Stimulated activated naive CD8-positive, alpha-beta T cell treated with anti-CD3 and anti-CD28 coated beads, Interleukin-15, amount 100 ng/mL, for 72 hours (primary cell): ENCODE measurements at regions not wholly inside any gene's neighbourhood (a gene's known extent, or its start where the extent isn't known, plus 50 kb on each side); places are given as distances from the start of the nearest gene placed in this dataset.
A peak's percentile ranks its signal among the peaks of the same experiment; 100 is the strongest.

Experiments
- ATAC-seq: fragments of 150-1000 bp; cut with Tn5 transposase; 2 replicates; pipeline ENCODE4 v1.10.0; 2021; ENCODE audit warnings: mild to moderate bottlenecking, moderate library complexity
- DNase-seq, 2 donors: peaks; one replicate each; pipeline ENCODE4 v3.0.0; 2021 to 2022
- H3K27ac Mint-ChIP-seq, 2 donors: one replicate each; pipeline ENCODE4 v1.8.0; 2022; ENCODE audit warnings: mild to moderate bottlenecking in 2 of 2, mixed read lengths in 2 of 2, moderate library complexity in 2 of 2
- H3K27me3 Mint-ChIP-seq: one replicate; pipeline ENCODE4 v1.8.0; 2022; ENCODE audit warnings: mixed read lengths
- H3K4me1 Mint-ChIP-seq: one replicate; pipeline ENCODE4 v1.8.0; 2022; ENCODE audit warnings: mild to moderate bottlenecking, mixed read lengths
- H3K4me3 Mint-ChIP-seq, 2 donors: one replicate each; pipeline ENCODE4 v1.8.0; 2022; ENCODE audit warnings: mild to moderate bottlenecking in 2 of 2, mixed read lengths in 2 of 2, moderate library complexity in 1 of 2
- H3K9me3 Mint-ChIP-seq, 2 donors: one replicate each; pipeline ENCODE4 v1.8.0; 2022; ENCODE audit warnings: mixed read lengths in 2 of 2

GRCh38 chr17:77720946-77721845 is 237.3 kb upstream of the TNRC6C start:
- H3K9me3 Mint-ChIP-seq = peaks cover 14 to 17% of the 10 kb centered on the region in 2 donors
- H3K27ac Mint-ChIP-seq = no peak overlapping the region
- no peak overlapping the region for H3K4me3 Mint-ChIP-seq
- ATAC-seq (no peak), DNase-seq (peak in 1 of 2 donors; percentile 3)
- H3K27me3 Mint-ChIP-seq = no peaks in the 10 kb centered on the region
- no peaks in the 10 kb centered on the region for H3K4me1 Mint-ChIP-seq

DNA sequence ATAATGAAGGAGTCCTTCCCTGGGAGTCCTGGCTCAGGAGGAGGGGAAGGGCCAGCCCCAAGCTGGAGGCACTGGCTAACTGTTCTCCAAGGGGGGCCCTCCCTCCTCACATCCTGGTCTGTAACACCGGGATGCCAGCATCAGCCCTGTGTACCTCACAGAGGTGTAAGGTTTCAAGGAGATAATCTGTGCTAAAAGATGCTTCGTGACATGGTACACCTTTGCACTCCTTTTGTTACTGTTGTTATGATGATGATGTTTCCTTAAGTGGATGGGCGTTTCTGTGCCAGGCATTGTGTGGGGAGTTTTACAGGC is 236.7 kb upstream of the TNRC6C start:
- Mint-ChIP-seq H3K4me3 (no peak overlapping the region), H3K27ac (no peak overlapping the region)

GRCh38 chr17:77722366-77722765 is 236.1 kb upstream of the TNRC6C start:
- ATAC-seq (no peak), DNase-seq (peak in 1 of 2 donors; percentile 1)
- no peak overlapping the region for H3K4me3 Mint-ChIP-seq
- H3K27ac Mint-ChIP-seq = no peak overlapping the region
- peaks cover 1% of the 10 kb centered on the region for H3K4me1 Mint-ChIP-seq
- H3K27me3 Mint-ChIP-seq = no peaks in the 10 kb centered on the region
- H3K9me3 Mint-ChIP-seq = peaks cover 6 to 12% of the 10 kb centered on the region in 2 donors

More for the DNA sequence above, 236.7 kb upstream of the TNRC6C start:
- no peak for ATAC-seq
- H3K4me1 Mint-ChIP-seq = no peaks in the 10 kb centered on the region
- no peak for DNase-seq
- H3K9me3 Mint-ChIP-seq = peaks cover 10 to 12% of the 10 kb centered on the region in 2 donors
- no peaks in the 10 kb centered on the region for H3K27me3 Mint-ChIP-seq

- peaks cover 5 to 8% of the 10 kb centered on the region in 2 donors for H3K9me3 Mint-ChIP-seq
- DNase-seq = peak in 1 of 2 donors; percentile 6
- H3K4me1 Mint-ChIP-seq = peaks cover 6% of the 10 kb centered on the region
- no peaks in the 10 kb centered on the region for H3K27me3 Mint-ChIP-seq
- H3K27ac Mint-ChIP-seq = no peak overlapping the region
- no peak for ATAC-seq
- no peak overlapping the region for H3K4me3 Mint-ChIP-seq
Observed at GRCh38 chr17:77723071-77723908, 235.2 kb upstream of the TNRC6C start.

DNA sequence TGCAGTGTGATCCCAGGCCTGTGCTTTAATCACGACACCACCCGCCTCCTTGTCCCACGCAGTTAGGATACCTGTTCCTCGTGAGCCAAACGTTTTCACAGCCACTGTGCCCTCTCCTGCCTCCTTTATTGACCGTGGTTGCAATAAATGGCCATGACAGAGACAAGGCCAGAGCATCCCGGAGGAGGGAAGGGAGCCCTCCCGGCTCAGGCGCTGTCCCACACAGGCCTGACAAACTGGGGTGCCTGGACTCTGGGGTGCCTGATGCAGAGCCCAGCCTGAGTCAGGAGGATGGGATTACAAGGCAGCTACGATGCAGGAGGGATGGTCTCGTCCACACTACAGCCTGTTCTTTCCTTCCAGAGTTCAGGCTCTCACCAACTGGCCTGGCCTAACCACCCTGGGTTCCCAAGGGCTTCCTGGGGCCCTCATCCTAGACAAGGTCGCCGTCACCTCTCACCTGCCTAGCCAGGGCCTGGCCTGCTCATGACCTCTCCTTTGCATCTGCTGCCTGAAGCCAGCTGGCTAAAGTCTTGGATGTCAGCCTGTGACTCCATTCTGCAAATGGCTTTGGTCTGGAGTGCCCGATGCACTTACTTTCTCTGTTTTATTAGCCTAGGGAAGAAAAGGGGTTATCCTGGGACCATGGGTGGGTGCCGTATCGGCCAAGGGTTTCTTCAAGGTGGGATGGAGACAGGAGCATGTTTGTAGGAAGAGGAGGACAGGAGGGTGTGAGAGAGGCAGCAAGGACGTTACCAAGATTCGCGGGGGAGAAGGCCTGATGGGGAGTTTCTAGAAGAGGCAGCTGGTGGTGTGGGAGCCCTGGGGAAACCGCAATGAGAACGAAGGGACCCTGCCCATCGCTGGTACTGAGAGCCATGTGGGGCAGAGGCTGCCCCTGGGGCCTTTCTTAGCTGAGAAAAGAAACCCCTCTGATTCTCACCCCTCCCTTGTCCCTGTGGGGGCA is 234.3 kb upstream of the TNRC6C start:
- Mint-ChIP-seq H3K4me1 (peaks cover 6% of the 10 kb centered on the region), H3K27me3 (no peaks in the 10 kb centered on the region)
- no peak for ATAC-seq

GRCh38 chr17:77724876-77725615 is 233.5 kb upstream of the TNRC6C start:
- Mint-ChIP-seq H3K27ac (no peak overlapping the region), H3K4me1 (peaks cover 6% of the 10 kb centered on the region), H3K4me3 (no peak overlapping the region), H3K27me3 (no peaks in the 10 kb centered on the region), H3K9me3 (peaks cover 0 to 2% of the 10 kb centered on the region in 2 donors)
- DNase-seq = peak in 1 of 2 donors; percentile 6
- ATAC-seq = no peak

More for the DNA sequence above, 234.3 kb upstream of the TNRC6C start:
- no peak overlapping the region for H3K4me3 Mint-ChIP-seq
- H3K9me3 Mint-ChIP-seq = no peaks in the 10 kb centered on the region
- H3K27ac Mint-ChIP-seq = no peak overlapping the region
- peak in 1 of 2 donors; percentile 6 for DNase-seq

- Mint-ChIP-seq H3K4me1 (peaks cover 6% of the 10 kb centered on the region), H3K27me3 (no peaks in the 10 kb centered on the region), H3K9me3 (peaks cover 0 to 10% of the 10 kb centered on the region in 2 donors), H3K27ac (no peak overlapping the region), H3K4me3 (no peak overlapping the region)
- DNase-seq (peak in 1 of 2 donors; percentile 3), ATAC-seq (no peak)
Observed at GRCh38 chr17:77725846-77726245, 232.7 kb upstream of the TNRC6C start.

DNA sequence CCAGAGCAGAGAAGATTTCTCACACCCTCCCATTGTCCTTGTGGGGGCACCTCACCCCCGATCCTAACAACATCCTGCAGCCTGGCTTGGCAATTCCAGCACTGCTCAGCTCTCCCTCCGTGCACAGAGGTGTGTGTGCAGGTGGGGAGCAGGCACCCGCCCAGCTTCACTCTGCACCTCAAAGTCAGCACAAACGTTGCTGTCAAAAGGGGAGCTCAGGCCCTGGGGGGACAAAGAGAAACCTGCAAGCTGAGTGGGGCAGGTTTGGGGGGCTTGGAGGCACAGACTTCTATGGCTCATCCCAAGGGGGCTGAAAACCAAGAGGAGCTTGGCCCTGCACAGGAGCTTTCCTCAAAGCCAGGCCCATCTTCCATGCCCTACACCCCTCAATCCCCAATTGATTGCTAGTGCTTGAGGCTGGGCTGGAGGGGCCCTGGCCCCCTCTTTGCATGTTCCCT is 231.9 kb upstream of the TNRC6C start:
- Mint-ChIP-seq H3K4me1 (peaks cover 6% of the 10 kb centered on the region), H3K27ac (no peak overlapping the region), H3K27me3 (no peaks in the 10 kb centered on the region), H3K4me3 (no peak overlapping the region), H3K9me3 (peaks cover 0 to 10% of the 10 kb centered on the region in 2 donors)
- no peak for ATAC-seq
- peak in 1 of 2 donors; percentile 2 for DNase-seq

DNA sequence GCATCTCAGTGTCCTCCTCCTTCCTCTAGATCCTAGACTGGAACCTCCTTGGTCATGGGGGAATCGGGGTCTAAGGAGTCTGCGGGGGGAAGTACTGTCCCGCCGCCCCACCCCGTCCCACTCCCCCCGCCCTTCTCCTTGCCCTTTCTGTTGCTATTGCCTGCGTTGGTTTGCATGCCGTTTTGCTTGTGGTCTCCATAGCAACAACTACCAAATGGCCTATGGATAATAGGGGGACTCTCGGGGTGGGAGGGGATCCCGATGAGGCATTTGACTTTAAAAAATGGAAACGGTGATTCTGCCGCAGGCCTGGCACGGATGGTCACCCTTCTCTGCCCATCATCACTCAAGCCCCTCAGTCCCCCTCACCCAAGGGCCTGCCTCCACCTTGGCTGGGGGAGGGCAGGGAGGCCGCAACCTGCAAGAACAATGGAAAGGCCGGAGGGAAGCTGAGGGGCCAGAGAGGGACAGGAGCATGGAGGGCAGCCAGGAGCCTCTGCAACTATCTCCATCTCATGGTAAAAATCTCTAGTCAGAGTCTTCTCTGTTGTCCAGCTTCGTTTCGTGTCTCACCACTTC is 231.4 kb upstream of the TNRC6C start:
- ATAC-seq = no peak
- DNase-seq = peak in 1 of 2 donors; percentile 5
- no peaks in the 10 kb centered on the region for H3K27me3 Mint-ChIP-seq
- peaks cover 5 to 12% of the 10 kb centered on the region in 2 donors for H3K9me3 Mint-ChIP-seq
- peaks cover 6% of the 10 kb centered on the region for H3K4me1 Mint-ChIP-seq
- H3K27ac Mint-ChIP-seq = no peak overlapping the region
- no peak overlapping the region for H3K4me3 Mint-ChIP-seq

DNA sequence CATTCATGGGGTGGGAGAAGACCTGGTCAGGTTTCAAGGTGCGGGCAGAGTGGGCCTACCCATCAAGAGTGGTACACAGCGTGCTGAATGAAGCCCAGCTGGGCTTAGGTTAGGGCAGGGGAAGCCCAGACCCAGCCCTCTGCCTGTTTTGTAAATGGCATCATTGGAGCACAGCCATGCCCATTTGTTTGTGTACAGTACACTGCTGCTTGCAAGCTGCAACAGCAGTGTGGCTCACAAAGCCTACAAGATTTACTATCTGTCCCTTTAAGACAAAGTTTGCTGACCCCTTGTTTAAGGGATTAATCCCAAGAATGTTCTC is 230.1 kb upstream of the TNRC6C start:
- Mint-ChIP-seq H3K9me3 (peaks cover 18 to 24% of the 10 kb centered on the region in 2 donors), H3K4me3 (no peak overlapping the region), H3K27me3 (no peaks in the 10 kb centered on the region), H3K27ac (no peak overlapping the region), H3K4me1 (peaks cover 6% of the 10 kb centered on the region)
- no peak for DNase-seq
- ATAC-seq = no peak

DNA sequence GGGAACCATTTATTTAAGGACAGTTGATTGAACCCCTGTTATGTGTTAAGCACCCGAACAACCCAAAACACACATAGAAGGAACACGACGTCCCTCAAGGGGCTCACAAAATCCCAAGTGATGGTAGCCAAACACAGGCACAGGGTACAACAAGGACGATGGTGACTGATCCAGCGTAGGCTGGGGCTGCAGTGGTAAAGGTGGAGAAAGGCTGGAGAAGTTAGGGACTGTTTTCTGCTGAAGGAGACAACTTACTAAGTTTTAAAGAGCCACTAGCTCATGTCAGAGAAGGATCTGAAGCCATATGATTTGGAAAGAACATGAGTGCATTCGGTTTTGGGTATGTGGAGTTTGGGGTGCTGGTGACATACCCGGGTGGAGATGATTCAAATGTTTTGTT is 229.6 kb upstream of the TNRC6C start:
- Mint-ChIP-seq H3K4me1 (peaks cover 6% of the 10 kb centered on the region), H3K4me3 (no peak overlapping the region), H3K27ac (no peak overlapping the region), H3K9me3 (peaks cover 22 to 28% of the 10 kb centered on the region in 2 donors), H3K27me3 (no peaks in the 10 kb centered on the region)
- DNase-seq (peak in 1 of 2 donors; percentile 0), ATAC-seq (no peak)

- no peak for ATAC-seq
- no peak overlapping the region for H3K4me3 Mint-ChIP-seq
Observed at GRCh38 chr17:77729587-77729986, 228.9 kb upstream of the TNRC6C start.

GRCh38 chr17:77730376-77730775 is 228.1 kb upstream of the TNRC6C start:
- ATAC-seq (no peak), DNase-seq (no peak)
- Mint-ChIP-seq H3K27me3 (no peaks in the 10 kb centered on the region), H3K4me1 (peaks cover 6% of the 10 kb centered on the region), H3K27ac (no peak overlapping the region), H3K4me3 (no peak overlapping the region), H3K9me3 (peaks cover 25 to 28% of the 10 kb centered on the region in 2 donors)

More at GRCh38 chr17:77729587-77729986, 228.9 kb upstream of the TNRC6C start:
- no peaks in the 10 kb centered on the region for H3K27me3 Mint-ChIP-seq
- no peak overlapping the region for H3K27ac Mint-ChIP-seq
- H3K4me1 Mint-ChIP-seq = peaks cover 6% of the 10 kb centered on the region
- no peak for DNase-seq
- H3K9me3 Mint-ChIP-seq = peaks cover 25 to 28% of the 10 kb centered on the region in 2 donors
